Erythroblast (primary cell): ENCODE measurements at regions not wholly inside any gene's neighbourhood (a gene's known extent, or its start where the extent isn't known, plus 50 kb on each side); places are given as distances from the start of the nearest gene placed in this dataset.

Experiments
- DNase-seq, 2 experiments: peaks; one replicate each; lab custom pipeline; 2025; lab: John Stamatoyannopoulos, UW
- GATA1 ChIP-seq: IDR thresholded peaks from 2 replicates; pipeline ENCODE4 v1.6.1; 2011; ENCODE audit warnings: low read depth, mild to moderate bottlenecking, control low read depth, low read length, moderate library complexity
- POLR2A ChIP-seq: IDR thresholded peaks from 2 replicates; pipeline ENCODE4 v1.6.1; 2011; ENCODE audit warnings: mild to moderate bottlenecking, low read length

GRCh38 chr9:118444403-118444802 is 740.2 kb downstream of the TLR4 start:
- TF ChIP-seq GATA1 (no peak), POLR2A (no peak)
- no peak for DNase-seq

DNA sequence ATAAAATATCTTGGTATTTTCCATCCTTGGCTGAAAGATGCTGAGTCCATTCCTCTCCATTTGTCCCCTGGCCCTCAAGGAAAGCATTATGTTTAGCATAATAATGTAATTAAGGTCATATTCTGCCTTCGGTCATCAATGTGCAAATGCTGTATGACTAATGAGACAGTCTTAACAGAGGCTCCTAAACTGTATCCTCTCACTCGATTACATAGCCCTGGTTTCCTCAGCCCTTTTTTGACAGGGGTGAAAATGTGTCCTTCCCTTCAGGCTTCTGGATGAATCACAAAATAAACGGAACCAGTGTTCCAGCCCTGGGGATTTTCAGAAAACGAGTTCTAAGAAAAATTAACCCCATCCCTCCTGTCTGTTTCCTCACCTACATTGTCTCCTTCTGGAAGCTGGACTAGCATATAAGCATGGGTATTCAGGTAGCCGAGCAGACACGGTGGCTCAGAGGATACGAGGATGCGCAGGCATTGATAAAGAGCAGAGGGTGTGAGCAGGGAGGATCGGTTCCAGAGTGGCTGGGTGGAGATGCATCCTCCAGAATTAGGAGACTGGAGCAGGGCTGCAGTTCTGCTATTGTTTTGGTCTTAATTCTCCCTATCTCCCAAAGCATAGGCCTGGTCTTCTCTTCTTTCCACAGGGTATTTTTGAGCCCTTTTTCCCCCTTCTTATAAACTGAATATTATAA is 742.9 kb downstream of the TLR4 start:
- no peak for TF ChIP-seq GATA1
- TF ChIP-seq POLR2A: no peak
- no peak for DNase-seq

DNA sequence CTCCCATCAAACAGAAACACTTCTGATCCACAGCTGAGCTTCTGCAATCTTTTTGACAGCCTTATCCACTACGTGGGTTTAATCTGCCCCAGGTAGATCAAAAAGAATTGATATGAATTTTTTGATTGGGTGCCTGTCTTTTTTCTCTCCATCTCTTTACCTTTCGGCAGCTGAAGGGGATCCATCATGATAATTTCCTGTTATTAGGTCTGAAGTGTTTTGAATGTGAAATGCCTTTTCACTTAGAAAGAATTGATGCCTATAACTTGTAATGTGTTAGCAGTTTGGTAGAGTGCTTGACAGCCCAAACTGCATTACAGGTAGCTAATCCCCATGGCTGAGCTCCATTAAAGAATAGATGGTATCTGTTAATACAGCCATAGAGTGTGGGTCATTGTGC is 745.4 kb downstream of the TLR4 start:
- DNase-seq: no peak
- no peak for TF ChIP-seq GATA1
- TF ChIP-seq POLR2A: no peak

DNA sequence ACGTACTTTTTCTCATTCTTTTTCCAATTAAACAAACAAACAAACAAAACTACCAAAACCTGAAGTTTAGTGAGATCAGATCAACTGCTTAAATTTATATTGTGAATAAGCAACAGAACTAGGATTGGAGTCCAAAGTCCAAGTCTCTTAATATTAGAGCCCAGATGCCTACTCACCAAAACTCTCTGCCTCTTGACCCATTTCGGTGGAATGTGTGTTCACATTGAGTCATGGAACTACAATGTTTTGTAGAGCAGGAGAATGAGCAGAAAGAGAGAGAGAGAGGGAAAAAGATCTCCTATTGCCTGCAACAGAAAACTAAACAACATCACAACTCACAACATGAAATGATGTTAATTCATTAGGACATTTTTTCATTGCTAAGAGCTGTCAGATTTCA is 751.1 kb downstream of the TLR4 start:
- DNase-seq: no peak
- TF ChIP-seq GATA1 (no peak), POLR2A (no peak)

DNA sequence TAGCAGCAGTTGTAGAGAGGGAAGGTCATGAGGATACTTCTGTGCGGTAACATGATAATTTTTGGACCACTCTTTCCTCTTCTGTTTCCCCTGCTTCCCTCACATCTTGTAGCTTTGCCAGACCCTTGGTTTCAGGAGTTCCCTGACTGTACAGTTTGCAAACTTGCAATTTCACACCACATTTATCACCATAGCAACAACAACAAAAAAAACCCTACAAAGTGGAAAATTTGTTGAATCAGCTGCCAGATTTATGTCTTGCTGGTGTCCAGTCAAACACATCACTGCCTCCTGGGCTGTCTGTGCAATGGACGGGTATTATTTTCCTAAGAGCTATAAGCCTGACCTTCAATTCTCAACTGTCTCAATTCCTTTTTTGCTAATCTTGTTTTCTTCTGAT is 751.6 kb downstream of the TLR4 start:
- DNase-seq: no peak
- TF ChIP-seq GATA1: no peak
- TF ChIP-seq POLR2A: no peak

DNA sequence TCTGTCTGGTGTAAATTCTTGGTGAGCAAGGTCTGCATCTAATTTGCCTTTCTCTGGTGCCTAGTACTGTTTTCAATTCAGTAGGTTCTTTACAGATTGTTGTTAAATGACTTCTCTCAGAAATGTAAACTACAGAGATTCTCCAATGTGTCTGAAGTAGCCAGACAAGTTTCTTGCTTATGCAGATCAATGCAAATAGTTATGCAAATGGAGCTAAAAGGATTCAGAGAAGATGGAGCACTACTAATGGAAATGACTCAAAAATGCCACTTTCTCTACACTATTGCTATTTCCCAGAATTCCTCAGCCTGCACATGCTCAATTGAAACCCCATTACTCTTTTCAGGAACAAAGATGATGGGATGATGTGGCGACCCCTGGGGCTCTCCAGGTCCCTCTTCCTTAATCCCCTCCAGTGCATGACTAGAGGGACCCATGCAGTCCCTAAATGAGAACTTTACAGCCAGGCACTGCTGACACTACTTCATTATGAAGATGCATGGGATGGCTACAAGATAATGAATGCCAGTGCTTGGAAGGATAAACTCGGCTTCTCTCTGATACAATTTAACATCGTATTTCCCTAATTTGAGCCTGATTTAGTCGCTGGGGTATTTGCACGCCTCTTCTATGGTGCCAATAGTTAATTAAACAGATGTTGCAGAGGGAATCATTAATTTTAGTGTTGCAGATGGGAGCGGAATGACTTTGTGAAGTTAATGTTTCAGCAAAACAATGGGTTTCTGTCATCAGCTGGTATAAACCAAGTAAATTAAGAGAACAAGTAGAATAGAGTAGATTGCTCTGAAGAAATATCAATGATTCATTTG is 753.2 kb downstream of the TLR4 start:
- DNase-seq: no peak
- TF ChIP-seq POLR2A (no peak), GATA1 (no peak)

DNA sequence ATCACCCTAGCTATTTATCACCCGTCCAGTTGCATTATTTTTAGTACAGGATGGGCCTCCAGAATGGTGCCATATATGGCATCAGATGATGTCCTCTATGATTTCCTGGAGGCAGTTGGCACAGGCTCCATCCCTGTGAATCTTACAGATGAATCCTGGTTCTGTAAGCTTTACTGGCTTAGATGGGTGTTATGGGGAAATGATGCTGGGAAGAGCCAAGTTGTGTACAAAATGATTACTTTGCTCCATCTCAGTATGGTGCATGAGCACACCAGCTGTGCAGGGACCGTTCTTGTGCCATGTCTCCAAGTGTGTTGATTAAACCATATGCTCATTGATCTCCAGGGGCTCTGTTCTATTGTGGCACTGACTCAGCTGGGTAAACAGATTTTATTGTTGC is 755.7 kb downstream of the TLR4 start:
- no peak for DNase-seq
- TF ChIP-seq GATA1 (no peak), POLR2A (no peak)

- DNase-seq: no peak
- TF ChIP-seq GATA1 (no peak), POLR2A (no peak)
Observed at GRCh38 chr9:118463419-118463818, 759.2 kb downstream of the TLR4 start.

DNA sequence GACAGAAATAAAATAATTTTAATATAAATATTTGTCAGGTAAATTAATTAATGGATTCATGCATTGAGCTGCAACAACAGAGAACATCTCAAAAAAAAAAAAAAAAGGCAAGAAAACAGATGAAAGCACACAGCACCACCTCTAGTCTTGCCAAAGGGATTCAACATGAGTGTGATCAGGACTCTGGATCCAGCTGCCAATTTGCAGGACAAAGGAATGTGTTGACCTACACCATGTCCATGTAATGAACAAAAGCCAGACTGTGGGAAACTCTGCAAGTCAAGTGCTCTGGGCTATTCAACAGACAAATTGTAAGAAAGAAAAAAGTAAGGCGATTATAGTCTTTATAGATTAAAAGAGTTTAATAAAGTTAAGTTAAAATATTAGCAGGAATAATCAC is 769.3 kb downstream of the TLR4 start:
- TF ChIP-seq GATA1: no peak
- no peak for TF ChIP-seq POLR2A
- DNase-seq: no peak

DNA sequence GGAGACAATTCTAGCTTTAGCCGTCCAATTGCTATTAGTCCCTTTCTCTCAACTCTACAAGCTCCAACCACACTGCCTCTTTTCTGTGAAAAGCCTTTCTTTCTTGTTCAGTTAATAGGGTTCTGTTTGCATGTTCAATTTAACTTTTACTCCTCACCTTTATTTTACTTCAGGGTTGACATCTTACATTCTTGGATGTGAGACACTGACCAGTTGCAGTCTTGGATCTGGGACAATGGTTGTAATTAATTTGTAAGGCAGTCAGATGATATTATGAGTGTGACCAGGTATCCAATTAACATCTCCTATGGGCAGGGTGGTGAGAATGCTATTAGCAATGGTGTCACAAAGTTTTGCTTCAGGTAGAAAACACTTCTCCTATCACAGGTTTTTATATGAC is 774.5 kb downstream of the TLR4 start:
- no peak for DNase-seq
- TF ChIP-seq POLR2A: no peak
- TF ChIP-seq GATA1: no peak

GRCh38 chr9:118482306-118482705 is 778.1 kb downstream of the TLR4 start:
- no peak for DNase-seq
- TF ChIP-seq GATA1 (no peak), POLR2A (no peak)

DNA sequence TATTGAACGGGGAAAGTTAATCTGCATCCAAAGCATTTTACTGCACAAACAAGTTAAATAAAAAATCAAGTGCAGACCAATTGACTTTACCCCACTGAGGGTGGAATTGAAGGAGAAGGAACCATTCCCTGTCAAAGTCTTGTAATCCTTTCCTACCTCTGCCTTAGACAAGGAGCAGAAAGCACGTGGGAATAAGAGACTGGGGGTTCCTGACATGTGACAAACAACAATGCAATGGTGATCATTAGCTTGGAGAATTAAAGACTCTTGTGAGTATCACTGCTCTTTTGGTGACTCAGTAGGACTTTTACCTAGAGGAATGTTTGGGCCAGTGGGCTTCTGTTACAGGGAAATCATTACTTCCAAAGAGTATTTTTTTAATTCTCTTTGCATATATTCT is 779.5 kb downstream of the TLR4 start:
- no peak for DNase-seq
- TF ChIP-seq GATA1: no peak
- no peak for TF ChIP-seq POLR2A

DNA sequence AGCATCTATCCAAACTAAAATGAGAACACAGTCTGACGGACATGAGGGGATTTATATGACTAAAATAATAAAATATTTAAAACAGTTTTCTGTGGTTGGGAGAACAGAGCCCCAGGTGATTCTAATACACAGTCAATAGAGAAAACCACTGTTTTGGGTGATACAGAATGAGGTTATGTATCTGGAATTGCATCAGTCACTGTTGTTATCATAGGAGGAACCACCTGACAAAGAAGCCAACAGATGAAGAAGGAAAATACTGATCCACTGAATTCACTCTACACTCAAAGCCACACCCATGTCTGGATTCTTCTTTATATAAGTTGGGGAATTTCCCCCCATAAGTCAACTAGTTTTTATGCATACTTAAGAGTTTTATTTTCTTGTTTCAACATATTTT is 799.0 kb downstream of the TLR4 start:
- no peak for DNase-seq
- TF ChIP-seq GATA1: no peak
- TF ChIP-seq POLR2A: no peak

DNA sequence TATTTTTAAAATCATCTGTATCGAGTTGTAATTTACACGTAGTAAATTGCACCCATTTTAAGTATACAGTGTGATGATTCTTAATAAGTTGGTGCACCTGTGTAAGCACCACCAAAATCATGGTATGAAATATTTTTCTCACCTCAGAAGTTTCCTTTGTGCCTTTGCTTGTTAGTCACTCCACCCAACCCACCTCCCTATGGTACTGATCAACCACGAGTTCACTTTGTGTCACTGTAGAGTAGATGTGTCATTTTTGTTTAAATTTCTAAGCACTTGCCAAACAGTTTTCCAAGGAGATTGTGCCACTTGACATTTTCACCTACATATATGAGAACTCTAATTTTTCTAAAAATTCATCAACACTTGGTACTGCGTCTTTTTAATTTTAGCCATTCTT is 806.5 kb downstream of the TLR4 start:
- DNase-seq: no peak

DNA sequence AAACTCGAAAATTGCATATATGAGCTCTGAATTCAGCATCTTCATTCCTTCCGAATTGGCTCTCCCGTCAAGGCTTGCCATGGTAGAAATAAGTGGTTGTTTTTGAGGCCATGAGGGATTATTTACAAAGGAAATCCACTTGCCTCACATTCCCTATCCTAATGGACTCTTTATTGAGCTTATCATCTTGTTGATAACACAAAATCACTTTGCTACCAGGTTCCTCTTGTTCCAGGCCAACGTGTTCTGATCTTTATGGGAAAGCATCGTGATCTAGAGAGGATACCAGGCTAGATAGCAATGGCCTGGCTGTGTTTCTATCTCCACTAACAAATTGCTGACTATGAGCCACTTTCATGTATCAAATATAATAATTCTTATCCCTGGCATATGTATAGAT is 811.7 kb downstream of the TLR4 start:
- TF ChIP-seq GATA1 (no peak), POLR2A (no peak)
- DNase-seq: no peak

More for the DNA sequence above, 806.5 kb downstream of the TLR4 start:
- TF ChIP-seq GATA1 (no peak), POLR2A (no peak)
